ENCODE measurements at regions not wholly inside any gene's neighbourhood (a gene's known extent, or its start where the extent isn't known, plus 50 kb on each side); places are given as distances from the start of the nearest gene placed in this dataset.

DNA sequence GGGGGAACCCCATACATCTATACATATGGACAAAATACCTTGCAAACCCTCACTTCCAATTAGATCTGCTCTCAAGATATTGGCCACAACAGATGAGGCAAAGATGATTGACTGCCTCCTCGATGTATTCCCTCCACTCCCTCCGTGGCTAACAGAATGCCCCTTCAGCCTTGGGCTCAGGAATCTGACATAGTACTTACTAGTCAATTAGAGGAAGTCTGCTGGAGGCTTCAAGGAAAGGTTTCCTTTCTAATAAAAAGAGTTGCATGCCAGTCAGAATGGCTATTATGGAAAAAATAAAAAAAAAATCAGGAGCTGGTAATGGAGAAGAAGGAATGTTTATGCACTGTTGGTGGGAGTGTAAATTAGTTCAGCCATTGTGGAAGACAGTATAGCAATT is 90.4 kb upstream of the VAV3 start:
- TF ChIP-seq, protein P1, sequence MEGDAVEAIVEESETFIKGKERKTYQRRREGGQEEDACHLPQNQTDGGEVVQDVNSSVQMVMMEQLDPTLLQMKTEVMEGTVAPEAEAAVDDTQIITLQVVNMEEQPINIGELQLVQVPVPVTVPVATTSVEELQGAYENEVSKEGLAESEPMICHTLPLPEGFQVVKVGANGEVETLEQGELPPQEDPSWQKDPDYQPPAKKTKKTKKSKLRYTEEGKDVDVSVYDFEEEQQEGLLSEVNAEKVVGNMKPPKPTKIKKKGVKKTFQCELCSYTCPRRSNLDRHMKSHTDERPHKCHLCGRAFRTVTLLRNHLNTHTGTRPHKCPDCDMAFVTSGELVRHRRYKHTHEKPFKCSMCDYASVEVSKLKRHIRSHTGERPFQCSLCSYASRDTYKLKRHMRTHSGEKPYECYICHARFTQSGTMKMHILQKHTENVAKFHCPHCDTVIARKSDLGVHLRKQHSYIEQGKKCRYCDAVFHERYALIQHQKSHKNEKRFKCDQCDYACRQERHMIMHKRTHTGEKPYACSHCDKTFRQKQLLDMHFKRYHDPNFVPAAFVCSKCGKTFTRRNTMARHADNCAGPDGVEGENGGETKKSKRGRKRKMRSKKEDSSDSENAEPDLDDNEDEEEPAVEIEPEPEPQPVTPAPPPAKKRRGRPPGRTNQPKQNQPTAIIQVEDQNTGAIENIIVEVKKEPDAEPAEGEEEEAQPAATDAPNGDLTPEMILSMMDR (IDR thresholded peaks at IDR 0.05): no peak
- TF ChIP-seq EP300 (IDR thresholded peaks at IDR 0.05): no peak
- TF ChIP-seq POLR2AphosphoS5 (IDR thresholded peaks at IDR 0.05): no peak
- TF ChIP-seq POLR2A (IDR thresholded peaks at IDR 0.05): no peak
- H3K4me1 ChIP-seq: peaks cover 20 to 37% (median 26%) of the 10 kb centered on the region in 4 donors
- no peak overlapping the region for H3K4me3 ChIP-seq
- DNase-seq: no peak
- H3K27me3 ChIP-seq: no peaks in the 10 kb centered on the region
- H3K9me3 ChIP-seq: no peaks in the 10 kb centered on the region
- intact Hi-C loops (cut with DNase I; ENCODE audit: low total_unique reads): no loop called here
- H3K27ac ChIP-seq: no peak overlapping the region
- no peaks in the 10 kb centered on the region for H3K36me3 ChIP-seq
- 79 to 90% (median 89%) methylated on average over 2 of the region's 2 CpGs for WGBS, 5 donors

DNA sequence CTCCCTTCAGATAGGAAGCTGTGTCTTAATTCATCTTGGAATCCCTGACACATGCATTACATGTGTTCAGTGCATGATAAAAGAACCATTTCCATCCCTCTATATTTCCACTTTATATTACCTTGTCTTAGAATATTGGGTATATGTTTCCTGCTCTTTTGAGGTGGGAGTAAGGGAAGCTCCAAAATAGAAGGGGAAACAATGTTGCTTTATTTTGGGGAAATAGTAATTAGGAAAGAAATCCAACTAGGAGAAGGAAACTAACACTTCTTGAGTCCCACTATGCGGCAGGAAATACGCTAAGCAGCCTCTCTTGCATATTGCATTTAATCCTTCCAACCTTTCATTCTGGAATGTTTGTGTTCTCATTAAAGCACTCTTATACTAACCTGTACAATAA is 89.4 kb upstream of the VAV3 start:
- Histone ChIP-seq H3K36me3 (no peaks in the 10 kb centered on the region), H3K4me3 (no peak overlapping the region), H3K27me3 (no peaks in the 10 kb centered on the region), H3K27ac (no peak overlapping the region), H3K4me1 (peaks cover 20 to 44% (median 29%) of the 10 kb centered on the region in 4 donors), H3K9me3 (no peaks in the 10 kb centered on the region)
- TF ChIP-seq POLR2A (IDR thresholded peaks at IDR 0.05): no peak
- TF ChIP-seq, protein P1 (IDR thresholded peaks at IDR 0.05): no peak
- TF ChIP-seq POLR2AphosphoS5 (IDR thresholded peaks at IDR 0.05): no peak
- TF ChIP-seq EP300 (IDR thresholded peaks at IDR 0.05): no peak
- DNase-seq: no peak
- WGBS, 5 donors: 75 to 96% (median 86%) methylated on average over 2 of the region's 2 CpGs
- intact Hi-C loops (cut with DNase I; ENCODE audit: low total_unique reads): no loop called here

DNA sequence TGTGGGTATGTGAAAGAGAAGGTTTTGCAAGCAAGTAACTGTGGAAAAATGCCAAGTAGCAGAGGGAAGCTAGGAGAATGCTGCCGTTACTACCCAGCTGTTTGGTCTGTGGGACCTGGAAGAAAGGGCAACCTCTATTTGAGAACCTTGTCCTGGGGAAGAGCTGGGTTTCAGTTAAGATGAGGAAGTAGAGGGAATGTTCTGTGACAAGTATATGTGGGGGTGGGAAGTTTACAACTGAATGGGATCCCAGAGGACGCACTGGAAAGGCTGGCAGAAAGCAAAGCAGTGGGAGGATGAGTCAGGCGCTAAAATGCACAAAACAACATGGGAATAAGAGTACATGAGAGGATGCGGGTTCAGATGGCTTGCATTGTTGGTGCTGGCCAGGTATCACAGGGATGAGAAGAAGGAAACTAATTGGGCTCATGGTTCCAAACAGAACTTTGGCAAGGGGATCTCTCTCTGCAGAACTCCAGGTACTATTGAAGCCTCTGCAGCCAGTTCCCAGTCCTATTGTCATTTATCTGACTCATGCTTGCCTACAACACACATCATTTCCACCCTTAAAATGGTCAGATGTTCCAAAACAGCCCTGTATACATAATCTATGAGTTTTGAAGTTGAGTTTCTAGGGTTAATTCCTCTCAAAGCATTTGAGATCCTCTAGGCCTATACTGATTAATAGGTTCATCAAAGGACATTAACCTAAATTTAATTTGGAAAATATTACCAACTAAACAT is 88.5 kb upstream of the VAV3 start:
- peaks cover 20 to 47% (median 29%) of the 10 kb centered on the region in 4 donors for H3K4me1 ChIP-seq
- WGBS, 5 donors: 57 to 65% (median 61%) methylated on average over 4 of the region's 4 CpGs
- intact Hi-C loops (cut with DNase I; ENCODE audit: low total_unique reads): no loop called here

DNA sequence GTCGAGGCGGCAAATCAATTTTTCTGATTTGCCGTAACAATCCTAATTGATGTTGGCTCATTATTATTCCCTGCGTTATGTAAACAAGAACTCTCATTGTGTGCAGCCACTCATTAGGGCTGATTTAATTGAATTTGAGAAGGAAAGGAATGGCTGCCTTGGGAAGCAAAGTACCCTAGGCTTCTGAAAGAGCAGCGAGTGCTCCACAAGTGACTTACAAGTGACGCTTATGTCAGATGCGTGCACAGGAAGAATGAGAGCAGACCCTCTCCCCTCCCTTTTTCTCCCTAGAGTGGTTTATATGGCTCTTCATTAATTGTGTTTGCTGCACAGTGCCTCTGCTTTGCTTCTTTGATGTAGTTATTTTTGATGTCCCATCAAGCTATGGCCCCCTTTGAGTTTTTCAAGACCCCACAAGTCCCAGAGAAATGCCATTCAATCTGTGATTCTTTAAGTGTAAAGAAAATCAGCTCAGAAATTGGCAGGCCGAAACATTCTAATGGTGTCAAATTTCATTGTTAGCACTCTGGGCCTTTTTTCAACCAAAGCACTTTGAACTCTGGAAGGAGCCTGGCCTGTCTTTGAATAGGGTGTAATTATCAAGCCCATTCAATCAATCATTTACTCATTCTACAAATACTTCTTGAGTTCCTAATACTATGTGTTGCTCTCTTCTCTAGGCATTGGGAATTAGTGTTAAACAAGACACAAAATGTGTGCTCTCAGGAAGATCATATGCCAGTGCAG is 86.8 kb upstream of the VAV3 start:
- peaks cover 20 to 44% (median 29%) of the 10 kb centered on the region in 4 donors for H3K4me1 ChIP-seq
- intact Hi-C loops (cut with DNase I; ENCODE audit: low total_unique reads): no loop called here
- WGBS, 5 donors: 25 to 51% (median 35%) methylated on average over 8 of the region's 8 CpGs

More for the DNA sequence above, 88.5 kb upstream of the VAV3 start:
- Histone ChIP-seq H3K9me3 (no peaks in the 10 kb centered on the region), H3K4me3 (no peak overlapping the region), H3K27me3 (no peaks in the 10 kb centered on the region), H3K27ac (peak overlapping the region in 1 of 5 donors; percentile 29), H3K36me3 (no peaks in the 10 kb centered on the region)
- no peak for DNase-seq
- TF ChIP-seq, protein P1 (IDR thresholded peaks at IDR 0.05): no peak

More for the DNA sequence above, 86.8 kb upstream of the VAV3 start:
- H3K27ac ChIP-seq: peak overlapping the region in 3 of 5 donors; percentile 9 to 44 (median 12)
- peak; percentile 27 to 59 for DNase-seq
- no peaks in the 10 kb centered on the region for H3K27me3 ChIP-seq
- TF ChIP-seq POLR2AphosphoS5 (IDR thresholded peaks at IDR 0.05): no peak
- TF ChIP-seq, protein P1 (IDR thresholded peaks at IDR 0.05): no peak
- TF ChIP-seq EP300 (IDR thresholded peaks at IDR 0.05): no peak
- H3K36me3 ChIP-seq: no peaks in the 10 kb centered on the region
- H3K9me3 ChIP-seq: no peaks in the 10 kb centered on the region
- H3K4me3 ChIP-seq: no peak overlapping the region

Measured in stomach (tissue), 8 donors.